Colonic mucosa (tissue), 4 donors: ENCODE measurements at regions not wholly inside any gene's neighbourhood (a gene's known extent, or its start where the extent isn't known, plus 50 kb on each side); places are given as distances from the start of the nearest gene placed in this dataset.

ENCODE experiments used
- DNase-seq: peaks from one replicate; pipeline ENCODE4 v3.0.0-alpha.2; 2020
- H3K27ac ChIP-seq: fragments of 200-600 bp; one replicate; pipeline ENCODE4 v1.8.0; 2021
- H3K27me3 ChIP-seq: fragments of 200-600 bp; one replicate; pipeline ENCODE4 v1.8.0; 2021
- H3K36me3 ChIP-seq: fragments of 200-600 bp; one replicate; pipeline ENCODE4 v1.8.0; 2021
- H3K4me1 ChIP-seq: fragments of 200-600 bp; one replicate; pipeline ENCODE4 v1.8.0; 2021; ENCODE audit warnings: mild to moderate bottlenecking
- H3K4me3 ChIP-seq: fragments of 200-600 bp; one replicate; pipeline ENCODE4 v1.8.0; 2021
- H3K9ac ChIP-seq, 2 donors: one replicate each; pipeline ENCODE4 v1.7.0; 2013; ENCODE audit warnings: control low read depth in 2 of 2, low read depth in 2 of 2, low read length in 2 of 2
- H3K9me3 ChIP-seq: fragments of 200-600 bp; one replicate; pipeline ENCODE4 v1.8.0; 2021
- intact Hi-C: fragments of 100-400 bp; cut with DNase I; formaldehyde crosslinking; loops from one replicate; pipeline ENCODE4 v1.14.1; 2022
- TF ChIP-seq, protein P1 (sequence below): fragments of 200-600 bp; IDR thresholded peaks from one replicate; pipeline ENCODE4 v1.8.0; 2022; ENCODE audit warnings: antibody characterized with exemption, mild to moderate bottlenecking
- donor health status: healthy.
- donor health status: DM: no; HTN: no; CAD: no.
- donor health status: DM: no; HTN: no; CAD: no.

DNA sequence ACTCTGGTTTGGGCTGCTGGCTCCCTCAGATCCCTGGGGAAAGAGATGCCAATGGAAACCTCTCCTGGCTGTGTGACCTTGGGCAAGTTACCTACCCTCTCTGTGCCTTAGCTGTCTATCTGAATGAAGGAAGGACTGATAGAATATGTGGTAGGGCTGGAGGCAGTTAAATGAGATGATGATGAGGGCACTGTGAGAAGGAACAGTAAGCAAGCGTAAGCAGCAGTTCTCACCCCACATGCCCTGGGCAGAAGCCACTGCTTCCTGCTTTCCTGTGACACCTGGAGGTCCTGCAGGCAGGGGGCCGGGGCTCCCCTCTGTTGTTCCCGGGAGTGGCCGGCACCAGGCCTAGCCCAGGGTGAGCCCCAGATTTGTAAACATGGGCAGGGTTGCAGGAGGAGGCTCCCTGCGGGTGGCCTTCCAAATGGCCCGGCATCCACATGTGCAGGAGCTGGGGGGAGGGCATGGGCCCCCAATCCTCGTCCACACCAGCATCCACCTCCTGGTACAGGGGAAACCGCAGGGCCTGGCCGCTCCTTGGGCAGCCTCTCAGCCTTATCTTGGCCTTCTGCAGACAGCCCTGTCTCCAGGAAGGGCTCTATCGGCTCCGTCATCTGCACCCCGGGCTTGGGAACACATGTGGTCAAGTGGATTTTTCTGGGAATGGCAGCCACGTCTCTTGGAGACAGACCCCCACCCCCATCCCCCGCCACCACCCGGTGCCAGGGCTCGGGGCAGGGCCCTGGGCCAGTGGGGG is 235.6 kb upstream of the GSE1 start:
- TF ChIP-seq, protein P1, sequence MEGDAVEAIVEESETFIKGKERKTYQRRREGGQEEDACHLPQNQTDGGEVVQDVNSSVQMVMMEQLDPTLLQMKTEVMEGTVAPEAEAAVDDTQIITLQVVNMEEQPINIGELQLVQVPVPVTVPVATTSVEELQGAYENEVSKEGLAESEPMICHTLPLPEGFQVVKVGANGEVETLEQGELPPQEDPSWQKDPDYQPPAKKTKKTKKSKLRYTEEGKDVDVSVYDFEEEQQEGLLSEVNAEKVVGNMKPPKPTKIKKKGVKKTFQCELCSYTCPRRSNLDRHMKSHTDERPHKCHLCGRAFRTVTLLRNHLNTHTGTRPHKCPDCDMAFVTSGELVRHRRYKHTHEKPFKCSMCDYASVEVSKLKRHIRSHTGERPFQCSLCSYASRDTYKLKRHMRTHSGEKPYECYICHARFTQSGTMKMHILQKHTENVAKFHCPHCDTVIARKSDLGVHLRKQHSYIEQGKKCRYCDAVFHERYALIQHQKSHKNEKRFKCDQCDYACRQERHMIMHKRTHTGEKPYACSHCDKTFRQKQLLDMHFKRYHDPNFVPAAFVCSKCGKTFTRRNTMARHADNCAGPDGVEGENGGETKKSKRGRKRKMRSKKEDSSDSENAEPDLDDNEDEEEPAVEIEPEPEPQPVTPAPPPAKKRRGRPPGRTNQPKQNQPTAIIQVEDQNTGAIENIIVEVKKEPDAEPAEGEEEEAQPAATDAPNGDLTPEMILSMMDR, result no peak
- H3K4me1 ChIP-seq, result peaks cover 9% of the 10 kb centered on the region
- H3K9me3 ChIP-seq, result no peaks in the 10 kb centered on the region
- H3K4me3 ChIP-seq, result no peak overlapping the region
- DNase-seq, result no peak
- H3K27ac ChIP-seq, result no peak overlapping the region
- intact Hi-C loops, result no loop called here
- peak overlapping the region in 1 of 2 donors; percentile 15 for H3K9ac ChIP-seq
- no peaks in the 10 kb centered on the region for H3K36me3 ChIP-seq
- no peaks in the 10 kb centered on the region for H3K27me3 ChIP-seq

GRCh38 chr16:85378145-85379040 is 234.7 kb upstream of the GSE1 start:
- H3K9ac ChIP-seq, result no peak overlapping the region
- H3K4me3 ChIP-seq, result no peak overlapping the region
- H3K27ac ChIP-seq, result no peak overlapping the region
- intact Hi-C loops, result no loop called here
- no peak for DNase-seq
- no peaks in the 10 kb centered on the region for H3K9me3 ChIP-seq
- H3K36me3 ChIP-seq, result no peaks in the 10 kb centered on the region
- no peaks in the 10 kb centered on the region for H3K27me3 ChIP-seq
- TF ChIP-seq, protein P1, result no peak
- peaks cover 9% of the 10 kb centered on the region for H3K4me1 ChIP-seq

DNA sequence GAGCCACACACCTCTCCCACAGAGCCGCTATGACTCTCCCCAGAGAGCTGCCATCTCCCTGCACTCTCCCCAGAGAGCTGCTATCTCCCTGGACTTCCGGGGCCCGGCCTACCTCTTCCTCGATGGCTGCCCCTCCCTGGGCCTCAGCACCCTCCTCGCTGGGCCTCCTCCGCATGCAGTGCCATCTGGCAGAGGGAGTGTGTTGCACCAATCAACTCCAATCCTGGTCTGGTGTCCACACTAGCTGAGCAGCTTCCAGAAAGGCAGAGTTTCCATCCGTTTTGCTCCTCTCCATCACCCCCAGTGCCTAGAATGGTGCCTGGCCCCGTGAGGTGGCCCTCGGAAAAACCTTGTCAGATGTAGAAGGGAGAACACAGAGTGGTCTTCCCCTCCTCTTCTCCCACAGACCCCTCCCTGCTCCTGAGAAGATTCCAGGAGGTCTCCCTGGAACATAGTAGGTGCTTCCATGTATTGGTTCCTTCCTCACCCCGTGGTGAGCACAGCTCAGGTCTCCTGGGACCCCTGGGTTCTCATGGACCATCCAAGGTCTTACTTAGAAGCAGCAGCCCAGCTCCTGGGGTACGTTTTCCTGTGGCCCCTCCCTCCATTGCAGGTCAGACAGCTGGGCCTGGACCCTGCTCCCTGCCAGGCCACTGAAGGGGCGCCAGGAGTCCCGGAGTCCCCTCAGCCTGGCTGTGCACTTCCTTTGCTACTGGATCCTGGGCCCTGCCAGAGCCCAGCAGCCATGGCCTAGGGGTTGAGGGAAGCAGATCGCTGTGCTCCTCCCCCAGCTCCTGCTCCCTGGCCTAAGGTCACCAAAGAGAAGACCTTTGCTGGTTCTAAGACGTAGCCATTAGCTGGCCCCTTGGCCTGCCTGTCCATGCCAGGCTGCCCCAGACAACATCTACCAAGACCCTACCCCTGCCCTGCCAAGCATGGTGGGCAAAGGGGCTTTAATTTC is 233.8 kb upstream of the GSE1 start:
- Histone ChIP-seq H3K9me3 (no peaks in the 10 kb centered on the region), H3K27me3 (no peaks in the 10 kb centered on the region), H3K27ac (no peak overlapping the region), H3K4me1 (peaks cover 9% of the 10 kb centered on the region), H3K9ac (no peak overlapping the region), H3K36me3 (no peaks in the 10 kb centered on the region), H3K4me3 (no peak overlapping the region)
- DNase-seq, result no peak
- TF ChIP-seq, protein P1, result no peak
- intact Hi-C loops, result no loop called here

GRCh38 chr16:85380002-85380395 is 233.1 kb upstream of the GSE1 start:
- TF ChIP-seq, protein P1, result no peak
- DNase-seq, result no peak
- Histone ChIP-seq H3K27me3 (no peaks in the 10 kb centered on the region), H3K9me3 (no peaks in the 10 kb centered on the region), H3K4me1 (peaks cover 9% of the 10 kb centered on the region), H3K4me3 (no peak overlapping the region), H3K9ac (no peak overlapping the region), H3K36me3 (no peaks in the 10 kb centered on the region), H3K27ac (no peak overlapping the region)
- intact Hi-C loops, result no loop called here
